ENCODE measurements at regions not wholly inside any gene's neighbourhood (a gene's known extent, or its start where the extent isn't known, plus 50 kb on each side); places are given as distances from the start of the nearest gene placed in this dataset.
"Not testable (repeated sequence)": the region's sequence is repeated elsewhere in the genome, so short reads cannot be mapped to it uniquely, and the experiment has no call there.

DNA sequence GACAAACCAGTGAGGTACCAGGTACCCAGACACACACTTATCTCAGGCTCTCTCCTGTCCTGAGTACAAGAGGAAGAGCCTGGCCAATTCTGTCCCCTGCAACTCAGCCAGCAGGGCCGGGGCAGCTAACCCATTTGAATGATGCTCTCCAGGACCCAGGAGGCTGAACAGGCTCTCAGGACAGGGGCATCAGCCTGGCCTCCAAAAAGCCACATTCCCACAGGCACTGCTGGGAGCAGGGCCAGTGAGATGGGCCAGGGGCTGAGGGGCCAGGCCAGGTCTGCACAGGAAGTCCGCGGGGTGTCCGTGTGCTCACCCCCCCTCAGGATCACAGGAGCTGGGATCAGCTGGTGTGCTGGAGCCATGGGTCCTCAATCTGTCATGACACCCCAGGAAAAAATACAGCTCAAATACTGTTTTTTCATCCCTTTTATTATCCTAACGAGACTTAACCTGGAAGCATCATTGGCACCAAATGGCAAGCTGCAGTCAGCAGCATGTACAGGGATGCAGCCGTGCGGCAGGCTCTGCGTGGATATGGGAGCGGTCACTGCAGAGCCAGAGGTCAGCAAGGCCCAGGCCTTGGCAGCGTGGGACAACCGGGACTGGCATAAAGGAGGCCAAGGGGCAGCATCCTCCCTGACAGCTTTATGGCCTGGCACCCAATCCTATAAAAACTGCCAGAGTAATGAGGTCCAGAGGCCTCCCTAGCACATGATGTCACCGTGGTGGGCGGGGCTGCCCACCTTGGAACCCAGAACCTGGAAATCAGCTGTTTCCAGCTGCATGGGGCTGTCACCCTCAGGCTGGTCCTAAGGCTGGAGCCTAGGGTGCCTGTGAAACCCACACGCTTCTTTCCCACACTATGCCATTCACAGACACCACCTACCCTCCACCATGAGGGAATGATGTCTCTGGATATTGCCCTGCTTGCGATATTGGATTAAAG, 276.7 kb downstream of the C16orf95 start:
- DNase-seq, result no peak

DNA sequence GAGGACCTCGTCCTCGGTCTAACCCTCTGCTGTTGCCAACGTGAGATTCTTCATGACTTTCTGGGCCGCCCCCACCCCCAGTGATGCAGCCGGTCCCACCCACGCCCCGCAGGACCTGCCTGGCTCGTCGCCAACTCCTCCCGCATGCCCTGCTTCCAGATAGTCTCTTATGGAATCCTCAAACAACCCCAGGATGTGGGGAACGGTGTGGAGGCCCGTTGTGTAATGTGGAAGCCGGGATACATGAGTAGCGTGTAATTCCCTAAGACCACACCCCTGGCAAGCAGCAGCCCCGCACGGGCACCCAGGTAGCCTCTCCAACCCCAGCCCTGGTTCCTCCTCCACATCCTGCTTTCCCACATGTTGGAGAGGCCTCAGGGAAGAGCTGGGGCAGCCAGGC, 275.9 kb downstream of the C16orf95 start:
- DNase-seq, result no peak

DNA sequence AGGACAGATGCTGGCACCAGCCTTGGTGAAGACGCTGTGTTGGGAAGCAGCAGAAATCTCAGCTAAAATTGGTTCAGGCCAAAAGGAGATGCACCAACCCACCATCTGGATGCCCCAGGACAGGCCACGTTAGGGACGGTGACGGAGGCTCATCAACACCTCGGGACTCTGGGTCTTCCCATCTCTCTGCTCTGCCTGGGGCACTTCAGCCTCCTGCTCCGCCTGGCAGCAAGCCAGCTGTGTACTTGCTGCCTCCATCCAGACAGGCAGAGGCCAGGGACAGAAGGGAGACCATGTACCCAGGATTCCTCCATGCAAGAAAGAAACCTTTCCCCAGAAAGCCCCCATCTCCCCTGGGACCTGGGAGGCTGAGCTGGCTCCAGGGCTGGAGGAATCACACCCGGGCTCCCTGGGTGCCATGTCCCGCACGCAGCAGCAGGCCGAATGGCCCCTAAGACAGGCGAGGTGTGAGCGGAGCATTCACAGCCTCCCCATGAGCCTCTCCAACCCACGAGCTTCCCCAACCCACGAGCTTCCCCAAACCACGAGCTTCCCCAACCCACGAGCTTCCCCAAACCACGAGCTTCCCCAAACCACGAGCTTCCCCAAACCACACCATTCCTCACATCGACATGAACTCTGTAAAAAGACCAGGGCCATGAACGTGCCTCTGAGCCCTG, 274.5 kb downstream of the C16orf95 start:
- DNase-seq, result no peak

- no peak for DNase-seq
These were observed 273.8 kb downstream of the C16orf95 start for GRCh38 chr16:87043231-87044031.

DNA sequence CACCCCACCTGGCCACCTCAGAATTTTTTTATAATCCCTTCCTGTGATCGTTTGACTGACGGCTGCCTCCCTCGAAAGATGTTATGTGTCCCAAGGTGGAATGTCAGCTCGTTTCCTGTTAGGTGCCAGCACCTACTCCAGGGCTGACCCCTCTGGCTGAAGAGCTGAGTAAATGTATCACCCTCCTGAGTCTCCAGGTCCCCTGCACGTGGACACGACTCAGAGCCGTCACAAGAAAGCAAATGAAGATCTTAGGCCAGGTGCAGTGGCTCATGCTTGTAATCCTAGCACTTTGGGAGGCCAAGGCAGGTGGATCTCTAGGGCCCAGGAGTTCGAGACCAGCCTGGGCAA, 273.2 kb downstream of the C16orf95 start:
- no peak for DNase-seq

- no peak for DNase-seq
These were observed 272.4 kb downstream of the C16orf95 start for GRCh38 chr16:87044829-87045228.

GRCh38 chr16:87045466-87046216, 271.6 kb downstream of the C16orf95 start:
- no peak for DNase-seq

- DNase-seq, result no peak
These were observed 271.0 kb downstream of the C16orf95 start for GRCh38 chr16:87046235-87046634.

DNA sequence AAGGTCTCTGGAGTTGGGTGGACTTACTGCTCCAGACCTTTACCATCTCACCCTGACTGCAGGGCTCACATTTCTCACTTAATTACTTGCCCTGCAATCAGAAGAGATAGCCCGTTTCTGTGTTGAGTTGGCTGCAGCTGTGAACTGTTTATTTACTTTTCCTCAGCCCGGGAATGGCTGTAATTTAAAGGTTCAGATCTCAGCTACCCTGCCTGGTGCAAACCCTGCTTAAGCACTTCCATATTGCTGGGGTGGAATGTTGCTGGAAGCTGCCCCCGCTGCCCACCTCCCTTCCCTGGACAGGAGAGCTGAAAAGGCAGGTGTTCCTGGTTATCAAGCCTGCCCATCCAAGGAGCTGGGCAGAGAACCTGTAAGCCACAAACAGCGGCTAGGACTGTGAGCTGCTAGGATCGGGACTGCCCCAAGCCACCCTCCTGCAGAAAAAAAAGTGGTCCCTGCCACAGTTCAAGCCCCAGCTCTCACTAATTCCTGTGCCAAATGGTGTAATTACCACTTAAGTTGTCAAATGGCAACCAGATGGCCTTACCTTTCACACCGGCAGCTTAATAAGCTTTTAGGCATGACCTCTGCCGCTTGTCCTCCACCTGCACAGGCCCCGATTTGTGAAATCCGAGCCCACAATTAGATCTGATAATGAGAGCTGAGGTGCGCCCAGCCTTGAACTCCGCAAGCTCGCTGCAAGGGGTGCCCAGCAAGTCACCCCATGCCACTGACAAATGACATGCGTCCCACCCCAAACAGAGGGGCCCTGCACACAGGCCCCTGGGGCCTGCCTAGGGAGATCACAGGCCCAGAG, 269.8 kb downstream of the C16orf95 start:
- DNase-seq, result no peak

GRCh38 chr16:87048038-87048729, 269.0 kb downstream of the C16orf95 start:
- DNase-seq, result no peak

GRCh38 chr16:87048730-87049115, 268.5 kb downstream of the C16orf95 start:
- DNase-seq, result no peak

GRCh38 chr16:87049216-87049615, 268.0 kb downstream of the C16orf95 start:
- DNase-seq, result not testable (repeated sequence)

DNA sequence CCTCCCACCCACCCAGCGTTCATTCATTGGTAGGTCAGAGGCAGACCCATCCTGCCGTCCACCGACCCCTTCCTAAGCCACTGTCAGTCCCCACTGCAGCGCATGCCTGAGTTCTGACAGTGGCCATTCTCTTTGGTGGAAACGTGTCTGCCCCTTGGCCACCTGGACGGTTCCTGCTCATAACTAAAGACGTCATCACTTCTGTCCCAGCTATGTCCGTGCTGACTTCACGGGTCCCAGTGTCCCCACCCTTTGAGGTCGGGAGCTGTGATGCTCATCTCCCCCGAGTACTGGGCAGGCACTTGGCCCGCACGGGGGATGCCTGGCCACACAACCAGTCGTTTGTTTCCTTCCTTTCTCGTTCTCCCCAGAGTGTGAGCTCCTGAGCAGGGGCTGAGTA, 267.1 kb downstream of the C16orf95 start:
- DNase-seq, result no peak

GRCh38 chr16:87051526-87052320, 265.5 kb downstream of the C16orf95 start:
- DNase-seq, result no peak

GRCh38 chr16:87052506-87052905, 264.7 kb downstream of the C16orf95 start:
- DNase-seq, result no peak

- no peak for DNase-seq
These were observed 263.9 kb downstream of the C16orf95 start for GRCh38 chr16:87053016-87053982.

DNA sequence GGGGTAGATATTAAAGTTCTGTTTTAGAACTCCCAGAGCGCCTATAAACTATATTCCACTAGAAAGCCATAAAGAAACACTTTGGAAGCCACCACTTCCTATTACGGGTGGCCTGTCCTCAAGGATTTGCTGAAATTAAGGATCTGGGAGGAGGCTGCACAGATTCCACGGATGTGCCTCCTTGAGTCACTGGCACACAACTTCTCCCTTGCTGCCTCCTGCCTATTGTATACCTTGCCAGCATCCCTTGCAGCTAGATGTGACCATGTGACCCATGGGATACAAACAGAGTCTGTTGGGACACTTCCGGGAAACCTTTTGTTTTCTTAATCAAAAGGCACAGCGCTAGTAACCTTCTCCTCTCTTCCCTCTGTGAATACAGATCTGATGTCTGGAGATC, 263.0 kb downstream of the C16orf95 start:
- DNase-seq, result no peak

GRCh38 chr16:87054856-87055255, 262.3 kb downstream of the C16orf95 start:
- no peak for DNase-seq

Data from left kidney (tissue), 1 donor.